B cell (primary cell): ENCODE measurements at regions not wholly inside any gene's neighbourhood (a gene's known extent, or its start where the extent isn't known, plus 50 kb on each side); places are given as distances from the start of the nearest gene placed in this dataset.

Experiments
- ATAC-seq: fragments of 200-7000 bp; cut with Tn5 transposase; one replicate; pipeline ENCODE4 v1.10.0; 2021; ENCODE audit warnings: low read depth, mild to moderate bottlenecking, moderate number of reproducible peaks, moderate library complexity
- CTCF ChIA-PET: fragments of 350-600 bp; sonication (Branson Sonifier 250); formaldehyde crosslinking; loops from one replicate; lab custom pipeline; 2021; ENCODE audit warnings: antibody characterized with exemption, inconsistent platforms; lab: Charles Lee
- POLR2A ChIA-PET: fragments of 350-600 bp; sonication (Branson Sonifier 250); formaldehyde crosslinking; loops from one replicate; lab custom pipeline; 2021; ENCODE audit warnings: antibody characterized with exemption; lab: Charles Lee
- DNase-seq: peaks from one replicate; pipeline ENCODE4 v3.0.0; 2013
- H2AFZ ChIP-seq: 2 replicates; pipeline ENCODE4 v1.6.1; 2012; ENCODE audit warnings: mild to moderate bottlenecking, low read depth, low read length; ENCODE audit not compliant: insufficient read depth, poor library complexity, severe bottlenecking
- H3K27ac ChIP-seq, 2 donors: 1 replicate in 1 of 2; 2 replicates in 1 of 2; pipeline ENCODE4 v1.5.1; 2012 to 2013; ENCODE audit warnings: low read length in 2 of 2, mild to moderate bottlenecking in 2 of 2, moderate library complexity in 1 of 2
- H3K27me3 ChIP-seq, 4 experiments: fragments of 200-600 bp in 1 of 4; sonication (generic) in 1 of 4; replicated peaks in 1 of 4; 1 replicate in 2 of 4; 2 replicates in 2 of 4; pipeline versions ENCODE4 v1.6.1 to v1.7.0; 2013 to 2016; ENCODE audit warnings: low read length in 3 of 4, mild to moderate bottlenecking in 2 of 4, mixed read lengths in 1 of 4, moderate library complexity in 1 of 4; ENCODE audit not compliant: insufficient read depth in 4 of 4, control insufficient read depth in 3 of 4; ENCODE audit errors: control extremely low read depth in 1 of 4
- H3K36me3 ChIP-seq, 2 experiments: replicated peaks in 1 of 2; 1 replicate in 1 of 2; 2 replicates in 1 of 2; pipeline versions ENCODE4 v1.6.1 to v1.7.1; 2013; ENCODE audit warnings: low read length in 1 of 2; ENCODE audit not compliant: insufficient read depth in 2 of 2, control insufficient read depth in 1 of 2; ENCODE audit errors: control extremely low read depth in 1 of 2, extremely low read depth in 1 of 2
- H3K4me1 ChIP-seq, 2 donors: fragments of 200-600 bp in 1 of 2; sonication (generic) in 1 of 2; 1 replicate in 1 of 2; 2 replicates in 1 of 2; pipeline versions ENCODE4 v1.5.1 to v1.6.1; 2013 to 2017; ENCODE audit warnings: low read length in 2 of 2; ENCODE audit not compliant: control insufficient read depth in 2 of 2, insufficient read depth in 2 of 2
- H3K4me2 ChIP-seq: replicated peaks from 2 replicates; pipeline ENCODE3; 2012; ENCODE audit warnings: mild to moderate bottlenecking, low read depth, low read length; ENCODE audit not compliant: poor library complexity, severe bottlenecking
- H3K4me3 ChIP-seq, 5 experiments: fragments of 200-600 bp in 1 of 5; sonication (generic) in 1 of 5; 1 replicate in 3 of 5; 2 replicates in 2 of 5; pipeline versions ENCODE4 v1.5.1 to v1.7.0; 2011 to 2016; ENCODE audit warnings: low read length in 4 of 5, mild to moderate bottlenecking in 4 of 5, low read depth in 2 of 5, control low read depth in 1 of 5, moderate library complexity in 1 of 5; ENCODE audit not compliant: insufficient read depth in 1 of 5; ENCODE audit errors: control extremely low read depth in 1 of 5, extremely low read depth in 1 of 5
- H3K79me2 ChIP-seq: fragments of 200-600 bp; sonication (generic); one replicate; pipeline ENCODE4 v1.6.0; 2016; ENCODE audit warnings: low read length; ENCODE audit not compliant: control insufficient read depth, insufficient read depth
- H3K9ac ChIP-seq: fragments of 200-600 bp; sonication (generic); 2 replicates; pipeline ENCODE4 v1.6.1; 2017; ENCODE audit warnings: mild to moderate bottlenecking, low read length, moderate library complexity
- H3K9me3 ChIP-seq, 3 donors: one replicate each; pipeline versions ENCODE4 v1.6.1 to v1.7.1; 2013; ENCODE audit warnings: low read length in 2 of 3; ENCODE audit not compliant: control insufficient read depth in 2 of 3, insufficient read depth in 1 of 3; ENCODE audit errors: control extremely low read depth in 1 of 3
- H4K20me1 ChIP-seq: 2 replicates; pipeline ENCODE4 v1.6.0; 2012; ENCODE audit warnings: mild to moderate bottlenecking, low read length; ENCODE audit not compliant: insufficient read depth, control insufficient read depth, poor library complexity, severe bottlenecking
- H3K27ac Mint-ChIP-seq: one replicate; pipeline ENCODE4 v1.8.0; 2021; ENCODE audit warnings: mixed read lengths
- H3K27me3 Mint-ChIP-seq: one replicate; pipeline ENCODE4 v1.8.0; 2021; ENCODE audit warnings: mixed read lengths
- H3K4me1 Mint-ChIP-seq: one replicate; pipeline ENCODE4 v1.8.0; 2021; ENCODE audit warnings: mixed read lengths
- H3K4me3 Mint-ChIP-seq: one replicate; pipeline ENCODE4 v1.8.0; 2021; ENCODE audit warnings: mixed read lengths
- H3K9me3 Mint-ChIP-seq: one replicate; pipeline ENCODE4 v1.8.0; 2022; ENCODE audit warnings: mixed read lengths; ENCODE audit not compliant: insufficient read depth
- EZH2 ChIP-seq: IDR thresholded peaks from 2 replicates; pipeline ENCODE4 v1.6.1; 2012; ENCODE audit warnings: borderline replicate concordance, low read depth, mild to moderate bottlenecking, moderate library complexity, low read length; ENCODE audit not compliant: insufficient read depth, poor library complexity, severe bottlenecking
- WGBS: methylation state at CpG from one replicate; pipeline ENCODE4 v1.1.5; 2013; ENCODE audit warnings: missing lambda C conversion rate; ENCODE audit not compliant: insufficient coverage; 5-methylcytosine and 5-hydroxymethylcytosine counted together
- intact Hi-C: fragments of 100-400 bp; cut with micrococcal nuclease; formaldehyde crosslinking; loops from one replicate; pipeline ENCODE4 v1.10.0; 2022
- TF ChIP-seq, protein P1 (sequence below): fragments of 200-600 bp; IDR thresholded peaks from one replicate; pipeline ENCODE4 v1.8.0; 2022; ENCODE audit warnings: antibody characterized with exemption, mild to moderate bottlenecking

DNA sequence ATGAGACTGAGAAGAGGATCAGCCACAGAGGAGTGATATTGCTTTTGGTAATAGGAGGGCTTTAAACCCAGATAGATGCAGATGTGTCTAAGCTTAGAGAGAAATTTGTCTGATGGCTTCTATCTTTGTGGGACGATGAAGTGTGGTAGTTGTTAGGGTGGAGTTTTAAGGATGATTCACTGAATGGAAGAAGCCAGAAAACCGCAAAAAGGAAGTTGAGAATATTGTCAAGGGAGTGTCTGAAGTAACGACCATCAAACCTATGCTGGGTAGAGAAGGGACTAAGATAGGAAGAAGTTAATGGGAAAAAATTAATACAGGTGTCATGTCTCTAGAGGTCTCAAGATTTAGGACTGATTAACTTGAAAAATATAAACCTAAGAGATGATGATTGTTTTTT, 195.6 kb upstream of the MC4R start:
- no peaks in the 10 kb centered on the region for H3K4me1 ChIP-seq
- intact Hi-C loops = no loop called here
- no peak overlapping the region for H3K4me3 Mint-ChIP-seq

DNA sequence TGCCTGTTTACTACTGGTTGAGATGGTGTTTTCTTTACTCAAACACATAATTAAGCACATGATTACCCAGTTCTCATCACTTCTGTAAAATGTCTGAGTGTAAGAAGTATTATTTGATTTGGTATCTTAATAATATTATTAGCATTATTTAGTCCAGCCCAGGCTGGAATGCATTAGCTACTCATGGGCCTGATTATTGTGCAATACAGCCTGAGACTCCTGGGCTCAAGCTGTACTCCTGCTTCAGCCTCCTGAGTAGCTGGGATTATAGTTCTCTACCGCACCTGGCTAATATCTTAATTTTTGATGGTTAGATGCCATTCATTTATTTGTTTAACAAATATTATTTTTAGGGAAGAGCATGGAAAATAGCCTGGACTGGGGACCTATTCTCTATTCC, 197.6 kb upstream of the MC4R start:
- DNase-seq (no peak), ATAC-seq (no peak)
- Mint-ChIP-seq H3K4me3 (no peak overlapping the region), H3K9me3 (no peaks in the 10 kb centered on the region), H3K4me1 (no peaks in the 10 kb centered on the region), H3K27me3 (no peaks in the 10 kb centered on the region), H3K27ac (no peak overlapping the region)
- H3K9ac ChIP-seq = no peak overlapping the region
- intact Hi-C loops = no loop called here
- H3K4me2 ChIP-seq = no peak overlapping the region
- WGBS = no CpG with 5 or more reads among the region's 1 CpG
- no peaks in the 10 kb centered on the region for H3K4me1 ChIP-seq
- no peaks in the 10 kb centered on the region for H3K36me3 ChIP-seq
- ChIA-PET CTCF (no interaction called here), POLR2A (no interaction called here)
- H4K20me1 ChIP-seq = no peaks in the 10 kb centered on the region
- TF ChIP-seq EZH2 = no peak
- TF ChIP-seq, protein P1, sequence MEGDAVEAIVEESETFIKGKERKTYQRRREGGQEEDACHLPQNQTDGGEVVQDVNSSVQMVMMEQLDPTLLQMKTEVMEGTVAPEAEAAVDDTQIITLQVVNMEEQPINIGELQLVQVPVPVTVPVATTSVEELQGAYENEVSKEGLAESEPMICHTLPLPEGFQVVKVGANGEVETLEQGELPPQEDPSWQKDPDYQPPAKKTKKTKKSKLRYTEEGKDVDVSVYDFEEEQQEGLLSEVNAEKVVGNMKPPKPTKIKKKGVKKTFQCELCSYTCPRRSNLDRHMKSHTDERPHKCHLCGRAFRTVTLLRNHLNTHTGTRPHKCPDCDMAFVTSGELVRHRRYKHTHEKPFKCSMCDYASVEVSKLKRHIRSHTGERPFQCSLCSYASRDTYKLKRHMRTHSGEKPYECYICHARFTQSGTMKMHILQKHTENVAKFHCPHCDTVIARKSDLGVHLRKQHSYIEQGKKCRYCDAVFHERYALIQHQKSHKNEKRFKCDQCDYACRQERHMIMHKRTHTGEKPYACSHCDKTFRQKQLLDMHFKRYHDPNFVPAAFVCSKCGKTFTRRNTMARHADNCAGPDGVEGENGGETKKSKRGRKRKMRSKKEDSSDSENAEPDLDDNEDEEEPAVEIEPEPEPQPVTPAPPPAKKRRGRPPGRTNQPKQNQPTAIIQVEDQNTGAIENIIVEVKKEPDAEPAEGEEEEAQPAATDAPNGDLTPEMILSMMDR = no peak
- H3K9me3 ChIP-seq = no peaks in the 10 kb centered on the region
- H2AFZ ChIP-seq = no peak overlapping the region
- no peaks in the 10 kb centered on the region for H3K79me2 ChIP-seq
- H3K27ac ChIP-seq = no peak overlapping the region
- H3K4me3 ChIP-seq = no peak overlapping the region
- H3K27me3 ChIP-seq = no peaks in the 10 kb centered on the region

More for the DNA sequence above, 195.6 kb upstream of the MC4R start:
- no peaks in the 10 kb centered on the region for H3K9me3 Mint-ChIP-seq
- TF ChIP-seq, protein P1 = no peak
- TF ChIP-seq EZH2 = no peak
- no peaks in the 10 kb centered on the region for H3K4me1 Mint-ChIP-seq
- CTCF ChIA-PET = no interaction called here
- Histone ChIP-seq H3K27ac (no peak overlapping the region), H3K36me3 (no peaks in the 10 kb centered on the region), H3K9ac (no peak overlapping the region), H3K4me2 (no peak overlapping the region), H3K9me3 (no peaks in the 10 kb centered on the region), H2AFZ (no peak overlapping the region), H3K79me2 (no peaks in the 10 kb centered on the region), H3K27me3 (no peaks in the 10 kb centered on the region), H4K20me1 (no peaks in the 10 kb centered on the region), H3K4me3 (no peak overlapping the region)
- no peaks in the 10 kb centered on the region for H3K27me3 Mint-ChIP-seq
- 65% methylated on average over 3 of the region's 3 CpGs for WGBS
- DNase-seq (no peak), ATAC-seq (no peak)
- POLR2A ChIA-PET = no interaction called here
- H3K27ac Mint-ChIP-seq = no peak overlapping the region
